ENCODE measurements at regions not wholly inside any gene's neighbourhood (a gene's known extent, or its start where the extent isn't known, plus 50 kb on each side); places are given as distances from the start of the nearest gene placed in this dataset.
"Not testable (repeated sequence)": the region's sequence is repeated elsewhere in the genome, so short reads cannot be mapped to it uniquely, and the experiment has no call there.

DNA sequence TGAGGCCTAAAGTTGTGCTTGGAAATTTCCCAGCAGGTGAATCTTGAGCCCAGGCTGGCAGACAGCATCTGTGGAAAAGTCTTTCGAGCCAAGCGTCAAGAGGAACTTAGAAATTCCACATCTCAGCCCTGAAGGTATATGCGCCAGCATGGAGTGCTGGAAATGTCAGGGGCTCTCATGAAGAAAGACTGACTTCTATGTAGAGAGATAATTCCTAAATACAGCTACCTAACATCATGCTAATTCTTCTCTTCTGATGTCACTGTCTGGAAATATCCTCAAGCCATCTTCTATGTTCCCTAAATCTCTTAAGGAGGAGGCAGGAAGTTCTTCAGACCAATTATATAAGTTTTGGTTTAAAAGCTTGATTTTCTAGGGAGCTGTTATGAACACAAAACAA, 492.4 kb upstream of the MARCKS start:
- Mint-ChIP-seq H3K4me1 (no peaks in the 10 kb centered on the region), H3K27ac (no peak overlapping the region), H3K36me3 (ENCODE audit: low read depth) (no peaks in the 10 kb centered on the region), H3K9me3 (no peaks in the 10 kb centered on the region), H3K4me3 (no peak overlapping the region), H3K27me3 (no peaks in the 10 kb centered on the region)
- CTCF ChIA-PET = no interaction called here
- POLR2A ChIA-PET = no interaction called here
- DNase-seq = no peak

DNA sequence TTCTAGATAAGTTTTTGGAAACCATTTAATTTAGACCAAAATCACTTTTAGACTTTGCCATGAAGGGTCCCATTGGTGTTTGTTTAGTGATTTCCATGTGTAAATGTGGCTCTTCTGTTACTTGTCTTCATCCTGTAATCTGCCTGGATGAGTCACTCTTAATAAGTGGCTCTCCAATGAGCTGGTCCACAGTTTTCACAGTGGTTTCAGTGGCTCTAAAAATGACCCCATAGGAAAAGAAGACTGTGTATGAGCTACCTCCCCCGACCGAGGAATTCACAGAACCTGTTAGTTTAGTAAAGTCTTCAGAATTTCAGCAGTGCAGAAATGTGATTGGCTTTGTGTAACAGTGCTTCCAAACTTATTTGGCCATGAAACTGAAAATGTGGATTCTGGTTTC, 492.0 kb upstream of the MARCKS start:
- Mint-ChIP-seq H3K9me3 (no peaks in the 10 kb centered on the region), H3K4me3 (no peak overlapping the region)
- POLR2A ChIA-PET = no interaction called here

DNA sequence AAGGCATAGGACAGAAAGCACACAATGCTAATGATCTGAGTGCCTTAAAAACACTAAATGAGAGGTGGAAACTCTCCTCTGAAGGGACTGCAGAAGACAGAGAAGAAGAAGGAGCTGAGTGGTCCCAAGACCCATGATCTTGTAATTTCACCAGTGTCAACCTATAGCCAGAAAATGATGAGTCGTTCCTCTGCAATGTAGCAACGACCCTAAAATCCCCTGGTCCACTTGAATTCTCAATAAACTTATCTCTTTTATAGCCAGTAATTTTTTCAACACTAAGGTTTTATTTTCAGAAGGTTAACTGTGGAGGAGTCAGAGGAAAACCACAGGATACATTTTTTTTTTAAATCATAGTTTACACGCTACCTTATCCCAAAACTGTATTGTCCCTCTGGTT, 490.6 kb upstream of the MARCKS start:
- Mint-ChIP-seq H3K27ac (no peak overlapping the region), H3K27me3 (no peaks in the 10 kb centered on the region), H3K4me3 (no peak overlapping the region), H3K36me3 (ENCODE audit: low read depth) (no peaks in the 10 kb centered on the region), H3K9me3 (no peaks in the 10 kb centered on the region), H3K4me1 (no peaks in the 10 kb centered on the region)
- POLR2A ChIA-PET = no interaction called here
- DNase-seq = no peak
- CTCF ChIA-PET = no interaction called here

More for the DNA sequence above, 492.0 kb upstream of the MARCKS start:
- no peaks in the 10 kb centered on the region for H3K36me3 Mint-ChIP-seq (ENCODE audit: low read depth)
- H3K27me3 Mint-ChIP-seq = no peaks in the 10 kb centered on the region
- no peaks in the 10 kb centered on the region for H3K4me1 Mint-ChIP-seq
- CTCF ChIA-PET = no interaction called here
- no peak overlapping the region for H3K27ac Mint-ChIP-seq
- no peak for DNase-seq

DNA sequence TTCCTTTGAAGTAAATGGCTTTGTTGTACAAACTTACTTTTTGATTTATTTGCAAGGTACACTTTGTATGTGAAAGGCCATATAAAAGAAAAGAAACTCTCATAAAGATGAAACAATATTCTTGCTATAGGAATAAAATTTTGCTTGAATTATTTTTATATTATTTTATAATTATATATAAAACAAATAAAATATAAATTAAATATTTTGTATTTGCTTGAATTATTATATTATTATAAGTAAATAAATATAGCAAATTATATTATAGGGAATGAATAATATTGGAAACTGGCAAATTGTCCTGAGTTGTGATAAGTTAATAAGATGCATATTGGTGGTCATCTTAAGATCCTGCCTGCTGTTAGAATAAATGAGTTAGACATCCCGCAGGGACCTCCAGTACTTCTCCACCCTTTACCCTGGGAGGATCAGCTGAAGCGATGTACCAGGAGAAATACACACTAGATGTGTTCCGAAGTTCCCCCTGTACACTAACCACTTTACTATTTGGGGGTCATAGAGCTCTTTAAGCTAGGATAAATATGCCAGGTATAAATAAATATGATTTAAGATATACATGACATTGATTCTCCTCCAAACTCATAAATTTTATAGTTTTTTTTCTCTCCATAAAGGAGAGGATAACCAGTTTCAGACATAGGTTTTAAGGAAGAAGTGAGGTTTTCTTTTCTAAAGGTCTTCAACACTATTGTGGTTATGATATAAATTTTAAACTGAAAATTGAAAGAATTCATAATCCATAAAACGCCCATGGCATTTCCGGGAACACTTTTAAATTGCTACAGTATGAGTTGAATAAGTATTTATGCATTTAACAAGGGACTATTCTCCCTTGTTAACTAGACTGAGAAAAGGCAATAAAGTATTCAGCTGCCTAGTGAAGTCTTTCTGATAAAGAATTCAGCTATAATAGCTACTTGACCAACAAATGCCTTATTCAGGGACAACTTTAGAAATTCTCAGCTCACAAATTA, 486.3 kb upstream of the MARCKS start:
- ChIA-PET POLR2A (no interaction called here), CTCF (no interaction called here)
- H3K27ac Mint-ChIP-seq = no peak overlapping the region
- H3K4me3 Mint-ChIP-seq = no peak overlapping the region
- no peaks in the 10 kb centered on the region for H3K27me3 Mint-ChIP-seq
- H3K4me1 Mint-ChIP-seq = no peaks in the 10 kb centered on the region
- no peaks in the 10 kb centered on the region for H3K36me3 Mint-ChIP-seq (ENCODE audit: low read depth)
- H3K9me3 Mint-ChIP-seq = no peaks in the 10 kb centered on the region
- no peak for DNase-seq

DNA sequence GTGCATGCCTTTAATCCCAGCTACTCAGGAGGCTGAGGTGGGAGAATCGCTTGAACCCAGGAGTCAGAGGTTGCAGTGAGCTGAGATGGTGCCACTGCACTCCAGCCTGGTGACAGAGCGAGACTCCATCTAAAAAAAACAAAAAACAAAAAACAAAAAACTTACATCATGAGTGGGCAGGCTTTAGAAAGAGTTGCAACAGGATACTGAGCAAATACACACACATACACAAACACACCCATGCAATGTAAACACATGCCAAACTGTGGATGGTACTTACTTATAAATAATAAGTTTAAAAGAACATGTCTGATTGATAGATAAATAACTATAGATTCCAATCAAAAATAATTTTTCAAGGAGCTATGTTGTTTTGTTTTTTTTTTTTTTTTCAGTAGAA, 481.7 kb upstream of the MARCKS start:
- H3K36me3 Mint-ChIP-seq (ENCODE audit: low read depth); CTCF ChIA-PET; H3K27ac Mint-ChIP-seq; DNase-seq; H3K4me3 Mint-ChIP-seq; H3K27me3 Mint-ChIP-seq; POLR2A ChIA-PET; H3K4me1 Mint-ChIP-seq; H3K9me3 Mint-ChIP-seq: not testable (repeated sequence)

DNA sequence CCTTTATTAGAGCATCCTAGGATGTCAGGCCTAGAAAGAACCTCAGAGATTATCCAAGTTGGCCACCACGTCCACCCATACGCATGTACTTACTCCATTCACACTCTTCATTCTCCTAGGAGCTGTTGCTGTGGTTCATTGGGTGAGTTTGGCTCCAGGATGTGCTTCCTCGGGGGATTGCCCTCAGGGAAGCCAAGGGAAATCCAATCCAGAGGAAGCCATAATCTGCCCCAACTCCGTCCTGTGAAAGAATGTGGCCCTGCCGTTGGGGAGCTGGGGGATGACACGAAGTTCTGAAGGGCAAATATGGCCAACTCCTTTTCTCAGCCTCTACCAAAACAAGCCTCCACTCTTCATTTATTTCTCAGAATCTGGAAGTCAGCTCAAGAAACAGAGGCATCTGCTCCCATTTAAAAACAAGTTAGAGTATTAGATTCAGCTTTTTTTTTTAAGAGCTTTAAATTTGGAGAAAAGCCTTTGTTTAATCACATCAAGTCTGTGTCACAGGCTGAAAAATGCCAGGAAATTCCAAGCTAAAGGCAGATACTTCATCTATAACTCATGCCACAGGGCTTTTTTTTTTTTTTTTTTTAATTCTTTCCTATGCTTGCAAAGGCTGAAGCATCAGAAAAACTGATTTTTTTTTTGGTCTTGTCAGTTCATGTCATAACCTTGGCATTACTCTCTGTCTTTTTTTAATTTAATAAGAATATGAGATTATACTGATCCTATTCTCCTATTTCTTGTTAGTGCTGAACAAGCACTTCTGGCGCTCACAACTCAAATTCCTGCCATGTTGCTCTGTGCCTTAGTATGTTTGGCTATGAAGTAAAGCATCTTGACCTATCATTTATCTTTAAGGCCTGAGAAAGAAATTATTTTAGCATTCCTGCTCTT, 480.9 kb upstream of the MARCKS start:
- no peaks in the 10 kb centered on the region for H3K36me3 Mint-ChIP-seq (ENCODE audit: low read depth)
- no peaks in the 10 kb centered on the region for H3K27me3 Mint-ChIP-seq
- ChIA-PET POLR2A (no interaction called here), CTCF (no interaction called here)
- H3K4me3 Mint-ChIP-seq = no peak overlapping the region
- H3K4me1 Mint-ChIP-seq = no peaks in the 10 kb centered on the region
- no peak for DNase-seq
- H3K27ac Mint-ChIP-seq = no peak overlapping the region
- no peaks in the 10 kb centered on the region for H3K9me3 Mint-ChIP-seq

DNA sequence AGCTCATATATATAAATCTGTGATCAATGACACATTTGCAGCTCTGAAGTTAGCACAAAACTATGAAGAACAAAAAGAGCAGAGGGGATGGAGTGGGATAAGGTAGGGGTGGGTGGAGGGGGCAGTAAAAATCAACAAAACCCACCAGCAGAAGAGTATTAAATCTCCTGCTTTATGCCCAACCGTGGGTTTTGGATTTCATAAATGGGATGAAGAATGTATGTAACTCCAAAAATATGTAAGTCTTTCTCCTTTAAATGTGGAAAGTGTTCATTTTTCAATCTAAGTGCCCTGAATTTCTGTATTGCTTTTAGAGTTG, 480.3 kb upstream of the MARCKS start:
- H3K4me1 Mint-ChIP-seq = no peaks in the 10 kb centered on the region
- POLR2A ChIA-PET = no interaction called here
- H3K36me3 Mint-ChIP-seq (ENCODE audit: low read depth) = no peaks in the 10 kb centered on the region

DNA sequence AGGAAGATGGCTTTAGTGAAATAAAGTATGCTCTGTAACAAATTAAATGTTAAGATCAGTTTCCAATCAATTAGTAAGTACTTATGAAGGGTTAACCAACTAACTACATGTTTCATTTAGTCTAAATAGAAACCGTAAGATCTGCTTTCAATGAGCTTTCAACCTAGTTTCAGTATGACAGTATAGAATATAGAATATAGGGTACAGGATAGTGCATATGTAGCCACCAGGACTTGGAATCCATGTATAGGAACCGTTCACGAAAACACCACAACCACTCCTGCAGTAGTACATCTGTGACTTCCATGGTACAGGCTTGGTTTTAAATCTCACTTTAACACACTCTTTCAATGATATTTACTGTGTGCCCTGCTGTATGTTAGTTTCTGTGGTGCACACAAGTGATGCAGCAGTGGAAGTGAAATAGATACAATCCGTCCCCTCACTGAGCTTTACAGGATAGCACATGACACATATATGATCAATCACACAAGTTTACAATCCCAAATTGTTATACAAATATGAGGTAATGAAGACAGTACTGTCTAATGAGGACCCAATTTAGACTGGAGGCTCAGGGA, 479.7 kb upstream of the MARCKS start:
- ChIA-PET POLR2A (no interaction called here), CTCF (no interaction called here)
- Mint-ChIP-seq H3K36me3 (ENCODE audit: low read depth) (no peaks in the 10 kb centered on the region), H3K9me3 (no peaks in the 10 kb centered on the region), H3K4me3 (no peak overlapping the region), H3K27ac (no peak overlapping the region), H3K27me3 (no peaks in the 10 kb centered on the region), H3K4me1 (no peaks in the 10 kb centered on the region)
- DNase-seq = no peak

More for the DNA sequence above, 480.3 kb upstream of the MARCKS start:
- no peaks in the 10 kb centered on the region for H3K9me3 Mint-ChIP-seq
- no peak for DNase-seq
- no peak overlapping the region for H3K4me3 Mint-ChIP-seq
- H3K27ac Mint-ChIP-seq = no peak overlapping the region
- CTCF ChIA-PET = no interaction called here
- H3K27me3 Mint-ChIP-seq = no peaks in the 10 kb centered on the region

DNA sequence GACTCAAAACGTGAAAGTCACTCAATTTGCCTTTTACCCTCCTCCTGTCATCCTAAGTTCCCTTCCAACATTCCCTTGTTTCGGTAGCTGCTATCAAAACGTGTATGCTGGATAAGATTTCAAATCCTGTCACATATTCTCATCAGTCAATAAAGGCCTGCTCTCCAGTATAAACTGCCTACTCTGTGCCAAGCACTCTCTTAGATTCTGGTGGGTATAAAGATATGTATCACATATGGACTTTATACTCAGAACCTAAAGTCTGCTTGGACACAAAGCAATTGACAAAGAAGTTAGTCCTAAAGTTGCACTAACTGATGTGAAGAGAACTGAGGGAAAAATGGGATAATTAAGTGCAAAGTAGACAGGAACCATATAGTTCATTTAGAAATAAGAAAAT, 476.6 kb upstream of the MARCKS start:
- no peak overlapping the region for H3K27ac Mint-ChIP-seq
- POLR2A ChIA-PET = no interaction called here
- no peaks in the 10 kb centered on the region for H3K36me3 Mint-ChIP-seq (ENCODE audit: low read depth)
- H3K9me3 Mint-ChIP-seq = no peaks in the 10 kb centered on the region
- H3K27me3 Mint-ChIP-seq = no peaks in the 10 kb centered on the region
- CTCF ChIA-PET = no interaction called here
- DNase-seq = no peak
- H3K4me1 Mint-ChIP-seq = no peaks in the 10 kb centered on the region
- no peak overlapping the region for H3K4me3 Mint-ChIP-seq

DNA sequence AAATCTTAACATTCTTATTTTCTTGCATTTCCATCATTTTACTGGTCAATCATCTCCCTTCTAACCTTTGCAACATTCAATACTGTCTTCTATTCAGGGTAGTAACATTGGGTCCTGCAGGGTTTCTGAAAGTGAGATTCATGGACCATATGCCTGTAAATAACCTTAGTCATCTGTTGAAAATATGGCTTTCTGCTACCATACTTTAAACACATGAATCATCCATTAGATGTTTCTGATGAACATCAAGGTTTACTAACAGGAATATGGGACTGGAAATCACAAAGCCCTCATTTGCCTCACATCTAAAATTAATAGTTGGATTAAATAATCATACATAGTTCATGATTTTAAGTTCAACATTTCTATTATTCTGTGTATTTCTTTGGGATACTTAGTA, 475.9 kb upstream of the MARCKS start:
- no peak overlapping the region for H3K27ac Mint-ChIP-seq
- H3K27me3 Mint-ChIP-seq = no peaks in the 10 kb centered on the region
- CTCF ChIA-PET = no interaction called here
- POLR2A ChIA-PET = no interaction called here
- no peak for DNase-seq
- H3K9me3 Mint-ChIP-seq = no peaks in the 10 kb centered on the region
- H3K4me3 Mint-ChIP-seq = no peak overlapping the region
- no peaks in the 10 kb centered on the region for H3K4me1 Mint-ChIP-seq
- no peaks in the 10 kb centered on the region for H3K36me3 Mint-ChIP-seq (ENCODE audit: low read depth)

DNA sequence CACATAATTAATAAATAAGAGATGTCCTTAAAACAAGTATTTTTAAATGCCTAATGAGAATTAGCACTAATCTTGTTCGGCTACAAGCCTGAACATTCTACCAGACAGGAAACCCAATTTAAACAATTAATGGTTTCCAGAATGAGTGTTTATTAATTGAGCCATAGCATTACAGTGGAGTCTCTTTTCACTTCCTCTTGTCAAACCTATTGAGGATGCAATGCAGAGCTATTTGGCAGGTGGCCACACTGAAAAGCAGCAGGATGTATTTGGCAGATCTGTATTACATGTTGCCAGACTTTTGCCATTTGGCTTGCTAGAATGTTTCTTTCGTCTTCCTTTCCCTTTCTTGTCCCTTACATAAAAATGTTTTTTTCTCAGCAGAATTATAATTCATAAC, 475.2 kb upstream of the MARCKS start:
- DNase-seq = no peak
- ChIA-PET CTCF (no interaction called here), POLR2A (no interaction called here)
- Mint-ChIP-seq H3K36me3 (ENCODE audit: low read depth) (no peaks in the 10 kb centered on the region), H3K27ac (no peak overlapping the region), H3K27me3 (no peaks in the 10 kb centered on the region), H3K4me3 (no peak overlapping the region), H3K4me1 (no peaks in the 10 kb centered on the region), H3K9me3 (no peaks in the 10 kb centered on the region)

DNA sequence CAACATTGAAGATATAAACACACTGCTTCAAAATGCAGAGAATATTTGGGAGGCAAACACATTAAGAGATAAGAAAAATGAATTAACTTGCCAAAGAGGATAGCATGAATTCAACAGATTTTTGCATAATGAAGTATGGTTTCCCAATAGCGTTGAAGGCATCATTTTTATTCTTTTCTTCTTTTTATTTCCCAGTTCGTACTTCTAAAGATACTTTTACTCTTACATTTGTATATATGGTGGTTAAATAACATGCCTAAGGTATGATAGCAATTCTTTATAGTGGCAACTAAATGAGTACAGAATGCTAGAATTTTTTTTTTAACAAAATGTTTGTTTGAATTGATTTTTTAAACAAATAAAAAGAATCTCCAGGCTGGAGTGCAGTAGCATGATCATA, 473.4 kb upstream of the MARCKS start:
- Mint-ChIP-seq H3K4me1 (no peaks in the 10 kb centered on the region), H3K4me3 (no peak overlapping the region), H3K9me3 (no peaks in the 10 kb centered on the region), H3K27me3 (no peaks in the 10 kb centered on the region), H3K36me3 (ENCODE audit: low read depth) (no peaks in the 10 kb centered on the region), H3K27ac (no peak overlapping the region)
- ChIA-PET POLR2A (no interaction called here), CTCF (no interaction called here)
- no peak for DNase-seq

DNA sequence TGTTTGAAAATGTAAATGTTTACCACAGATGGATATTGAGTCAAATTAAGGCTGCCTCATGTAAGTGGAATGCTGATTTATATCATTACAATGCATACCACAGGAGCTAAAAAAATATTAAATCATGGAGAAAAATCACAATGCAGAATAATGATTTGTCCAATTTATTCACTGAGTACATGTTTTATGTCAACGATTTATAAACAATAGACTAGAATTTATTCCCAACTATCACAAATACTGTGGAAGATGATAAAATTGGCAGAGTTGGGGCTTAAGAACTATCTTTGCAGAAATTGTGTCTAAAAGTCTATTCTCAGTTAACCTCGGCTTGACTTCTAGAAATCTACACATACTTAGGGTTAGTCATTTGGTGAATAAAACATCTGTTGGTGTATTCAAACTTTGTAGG, 472.1 kb upstream of the MARCKS start:
- Mint-ChIP-seq H3K27ac (no peak overlapping the region), H3K27me3 (no peaks in the 10 kb centered on the region), H3K4me1 (no peaks in the 10 kb centered on the region), H3K36me3 (ENCODE audit: low read depth) (no peaks in the 10 kb centered on the region), H3K4me3 (no peak overlapping the region), H3K9me3 (no peaks in the 10 kb centered on the region)
- ChIA-PET POLR2A (no interaction called here), CTCF (interaction anchor here (0.9 kb wide), 1 partner anchor 17 kb away, joined by 3 read pairs; no protein-coding TSS in a partner anchor)
- DNase-seq = no peak
